H1 (cell line): ENCODE measurements at regions not wholly inside any gene's neighbourhood (a gene's known extent, or its start where the extent isn't known, plus 50 kb on each side); places are given as distances from the start of the nearest gene placed in this dataset.

ENCODE experiments used
- CHD1 ChIP-seq: IDR thresholded peaks from 2 replicates; pipeline ENCODE4 v1.6.1; 2012; ENCODE audit warnings: low read depth, low read length, improper control_type of control experiment
- CREB1 ChIP-seq: IDR thresholded peaks from 2 replicates; pipeline ENCODE4 v1.6.1; 2012; ENCODE audit warnings: inconsistent platforms
- FOSL1 ChIP-seq: IDR thresholded peaks from 2 replicates; pipeline ENCODE4 v1.6.1; 2011; ENCODE audit warnings: mild to moderate bottlenecking, low read depth, low read length, moderate library complexity; ENCODE audit not compliant: insufficient read depth
- POU5F1 ChIP-seq: IDR thresholded peaks from 2 replicates; pipeline ENCODE4 v1.6.1; 2011; ENCODE audit warnings: low read depth, mild to moderate bottlenecking, low read length, moderate library complexity
- TF ChIP-seq, protein P1 (sequence below), 3 experiments: IDR thresholded peaks; 1 replicate in 2 of 3; 2 replicates in 1 of 3; pipeline versions ENCODE4 v1.5.1 to v1.6.1; 2011; ENCODE audit warnings: low read length in 3 of 3, mild to moderate bottlenecking in 3 of 3, inconsistent platforms in 2 of 3, low read depth in 1 of 3, moderate library complexity in 1 of 3; ENCODE audit not compliant: insufficient read depth in 1 of 3; ENCODE audit errors: control extremely low read depth in 1 of 3

DNA sequence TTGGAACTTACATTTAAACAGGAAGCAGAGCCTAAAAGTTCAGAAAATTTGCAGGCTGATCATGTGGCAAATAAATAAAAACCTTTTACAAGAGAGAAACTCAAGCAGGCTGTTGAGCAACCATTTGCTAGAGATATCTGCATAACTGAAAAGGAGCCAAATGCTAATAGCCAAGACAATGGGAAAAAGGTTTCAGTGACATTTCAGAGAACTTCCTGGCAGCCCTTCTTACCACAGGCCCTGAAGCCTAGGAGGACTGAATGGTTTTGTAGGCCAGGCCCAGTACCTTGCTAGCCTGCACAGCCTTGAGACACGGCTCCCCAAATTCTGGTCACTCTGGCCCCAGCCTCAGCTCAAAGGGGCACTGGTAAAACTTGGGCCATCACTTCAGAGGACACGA is 945.1 kb downstream of the ADGRL3 start:
- TF ChIP-seq CREB1 (no peak), CHD1 (no peak), FOSL1 (no peak), POU5F1 (no peak)
- TF ChIP-seq, protein P1, sequence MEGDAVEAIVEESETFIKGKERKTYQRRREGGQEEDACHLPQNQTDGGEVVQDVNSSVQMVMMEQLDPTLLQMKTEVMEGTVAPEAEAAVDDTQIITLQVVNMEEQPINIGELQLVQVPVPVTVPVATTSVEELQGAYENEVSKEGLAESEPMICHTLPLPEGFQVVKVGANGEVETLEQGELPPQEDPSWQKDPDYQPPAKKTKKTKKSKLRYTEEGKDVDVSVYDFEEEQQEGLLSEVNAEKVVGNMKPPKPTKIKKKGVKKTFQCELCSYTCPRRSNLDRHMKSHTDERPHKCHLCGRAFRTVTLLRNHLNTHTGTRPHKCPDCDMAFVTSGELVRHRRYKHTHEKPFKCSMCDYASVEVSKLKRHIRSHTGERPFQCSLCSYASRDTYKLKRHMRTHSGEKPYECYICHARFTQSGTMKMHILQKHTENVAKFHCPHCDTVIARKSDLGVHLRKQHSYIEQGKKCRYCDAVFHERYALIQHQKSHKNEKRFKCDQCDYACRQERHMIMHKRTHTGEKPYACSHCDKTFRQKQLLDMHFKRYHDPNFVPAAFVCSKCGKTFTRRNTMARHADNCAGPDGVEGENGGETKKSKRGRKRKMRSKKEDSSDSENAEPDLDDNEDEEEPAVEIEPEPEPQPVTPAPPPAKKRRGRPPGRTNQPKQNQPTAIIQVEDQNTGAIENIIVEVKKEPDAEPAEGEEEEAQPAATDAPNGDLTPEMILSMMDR (IDR thresholded peaks at IDR 0.05; ENCODE audit: control extremely low read depth in 1 of 3, insufficient read depth in 1 of 3, low read depth in 1 of 3, low read length in 3 of 3), result no peak
